SU-DHL-6 (cell line): ENCODE measurements at regions not wholly inside any gene's neighbourhood (a gene's known extent, or its start where the extent isn't known, plus 50 kb on each side); places are given as distances from the start of the nearest gene placed in this dataset.

Experiments used
- H2AFZ ChIP-seq: fragments of 200-600 bp; sonication (generic); 2 replicates; pipeline ENCODE4 v1.6.1; 2014; ENCODE audit warnings: low read depth, mild to moderate bottlenecking, moderate library complexity, mixed read lengths, antibody characterized with exemption, low read length; ENCODE audit not compliant: severe bottlenecking
- H3F3A ChIP-seq: fragments of 200-600 bp; shearing (Covaris generic); 2 replicates; pipeline ENCODE4 v1.6.0; 2016; ENCODE audit warnings: antibody characterized with exemption, mild to moderate bottlenecking; ENCODE audit not compliant: insufficient read depth
- H3K27ac ChIP-seq: fragments of 200-600 bp; sonication (generic); 2 replicates; pipeline ENCODE4 v1.5.1; 2016; ENCODE audit warnings: low read depth, mild to moderate bottlenecking, low read length, moderate library complexity, mixed read lengths
- H3K27me3 ChIP-seq: fragments of 200-600 bp; sonication (generic), shearing (Covaris generic); 2 replicates; pipeline ENCODE4 v1.6.0; 2014; ENCODE audit warnings: mild to moderate bottlenecking, low read length
- H3K36me3 ChIP-seq: fragments of 200-600 bp; sonication (generic); 2 replicates; pipeline ENCODE4 v1.6.1; 2014; ENCODE audit warnings: mild to moderate bottlenecking, low read length, mixed read lengths
- H3K4me2 ChIP-seq: fragments of 300-600, 200-600 bp; shearing (Covaris generic), sonication (generic); 2 replicates; pipeline ENCODE4 v1.6.0; 2014; ENCODE audit warnings: low read length, low read depth, mild to moderate bottlenecking; ENCODE audit not compliant: poor library complexity, severe bottlenecking
- H3K4me3 ChIP-seq: fragments of 200-600 bp; sonication (generic); 2 replicates; pipeline ENCODE4 v1.5.1; 2014; ENCODE audit warnings: antibody characterized with exemption, low read length, mild to moderate bottlenecking, mixed read lengths; ENCODE audit not compliant: insufficient read depth, poor library complexity, severe bottlenecking
- H3K79me2 ChIP-seq: fragments of 200-600 bp; sonication (generic); 2 replicates; pipeline ENCODE4 v1.6.1; 2014; ENCODE audit warnings: mild to moderate bottlenecking, low read length, moderate library complexity; ENCODE audit not compliant: insufficient read depth
- H3K9ac ChIP-seq: fragments of 200-600 bp; sonication (generic); 2 replicates; pipeline ENCODE4 v1.7.0; 2014; ENCODE audit warnings: mild to moderate bottlenecking, low read length
- H3K9me2 ChIP-seq: fragments of 200-600 bp; sonication (generic); replicated peaks from 2 replicates; pipeline ENCODE4 v1.6.1; 2014; ENCODE audit warnings: low read length; ENCODE audit not compliant: insufficient read depth
- H3K9me3 ChIP-seq: fragments of 200-600 bp; sonication (generic); 2 replicates; pipeline ENCODE4 v1.6.1; 2014; ENCODE audit warnings: low read length, mixed read lengths; ENCODE audit not compliant: insufficient read depth
- H4K20me1 ChIP-seq: fragments of 200-600 bp; sonication (generic); 2 replicates; pipeline ENCODE4 v1.6.1; 2014; ENCODE audit warnings: low read depth, mild to moderate bottlenecking, antibody characterized with exemption, low read length, moderate library complexity, mixed read lengths
- EZH2phosphoT487 ChIP-seq: fragments of 200-600 bp; sonication (generic), shearing (Covaris generic); conservative IDR thresholded peaks from 2 replicates; pipeline ENCODE4 v1.6.1; 2018; ENCODE audit warnings: mild to moderate bottlenecking, antibody characterized with exemption, low read length, moderate library complexity, mixed read lengths
- TF ChIP-seq, protein P1 (sequence below): fragments of 200-600 bp; sonication (generic); IDR thresholded peaks from one replicate; pipeline ENCODE4 v1.5.1; 2017; ENCODE audit warnings: antibody characterized with exemption, mild to moderate bottlenecking, low read length, moderate library complexity; ENCODE audit not compliant: insufficient read depth, poor library complexity, severe bottlenecking

DNA sequence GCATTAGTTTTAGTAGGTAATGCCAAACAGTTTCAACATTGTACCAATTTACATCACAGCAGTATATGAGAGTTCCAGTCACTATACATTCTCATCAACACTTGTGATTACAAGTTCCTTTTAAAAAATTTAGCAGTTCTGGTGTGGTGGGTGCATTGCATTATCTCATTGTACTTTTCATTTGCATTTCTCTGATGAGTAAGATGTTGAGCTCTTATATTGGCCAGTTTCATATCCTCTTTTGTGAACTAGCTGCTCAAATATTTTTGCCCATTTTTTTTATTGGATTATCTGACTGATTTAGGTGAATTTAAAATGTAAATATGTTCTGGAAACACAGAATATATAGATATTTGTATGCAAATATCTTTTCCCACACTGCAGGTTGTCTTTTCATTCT lies 160.9 kb upstream of the NR3C1 start:
- Histone ChIP-seq H3K4me2 (peak overlapping the region; percentile 63), H3K27ac (peak overlapping the region; percentile 59), H3K9me2 (no peaks in the 10 kb centered on the region), H4K20me1 (no peaks in the 10 kb centered on the region), H3K36me3 (no peaks in the 10 kb centered on the region), H3K9ac (no peak overlapping the region), H3K27me3 (no peaks in the 10 kb centered on the region), H3K9me3 (no peaks in the 10 kb centered on the region), H3K79me2 (no peaks in the 10 kb centered on the region), H3K4me3 (peak overlapping the region; percentile 9), H3F3A (no peaks in the 10 kb centered on the region), H2AFZ (peak overlapping the region; percentile 44)
- TF ChIP-seq, protein P1, sequence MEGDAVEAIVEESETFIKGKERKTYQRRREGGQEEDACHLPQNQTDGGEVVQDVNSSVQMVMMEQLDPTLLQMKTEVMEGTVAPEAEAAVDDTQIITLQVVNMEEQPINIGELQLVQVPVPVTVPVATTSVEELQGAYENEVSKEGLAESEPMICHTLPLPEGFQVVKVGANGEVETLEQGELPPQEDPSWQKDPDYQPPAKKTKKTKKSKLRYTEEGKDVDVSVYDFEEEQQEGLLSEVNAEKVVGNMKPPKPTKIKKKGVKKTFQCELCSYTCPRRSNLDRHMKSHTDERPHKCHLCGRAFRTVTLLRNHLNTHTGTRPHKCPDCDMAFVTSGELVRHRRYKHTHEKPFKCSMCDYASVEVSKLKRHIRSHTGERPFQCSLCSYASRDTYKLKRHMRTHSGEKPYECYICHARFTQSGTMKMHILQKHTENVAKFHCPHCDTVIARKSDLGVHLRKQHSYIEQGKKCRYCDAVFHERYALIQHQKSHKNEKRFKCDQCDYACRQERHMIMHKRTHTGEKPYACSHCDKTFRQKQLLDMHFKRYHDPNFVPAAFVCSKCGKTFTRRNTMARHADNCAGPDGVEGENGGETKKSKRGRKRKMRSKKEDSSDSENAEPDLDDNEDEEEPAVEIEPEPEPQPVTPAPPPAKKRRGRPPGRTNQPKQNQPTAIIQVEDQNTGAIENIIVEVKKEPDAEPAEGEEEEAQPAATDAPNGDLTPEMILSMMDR, result no peak
- no peak for TF ChIP-seq EZH2phosphoT487

GRCh38 chr5:143562935-143563334 lies 159.4 kb upstream of the NR3C1 start:
- Histone ChIP-seq H3K27me3 (no peaks in the 10 kb centered on the region), H3K9me3 (no peaks in the 10 kb centered on the region), H3K4me3 (no peak overlapping the region), H3K4me2 (no peak overlapping the region), H3K79me2 (no peaks in the 10 kb centered on the region), H3K9ac (no peak overlapping the region), H3F3A (no peaks in the 10 kb centered on the region), H3K36me3 (no peaks in the 10 kb centered on the region), H2AFZ (no peak overlapping the region), H4K20me1 (no peaks in the 10 kb centered on the region), H3K9me2 (no peaks in the 10 kb centered on the region), H3K27ac (no peak overlapping the region)
- TF ChIP-seq, protein P1, result no peak
- no peak for TF ChIP-seq EZH2phosphoT487

GRCh38 chr5:143561219-143561618 lies 157.7 kb upstream of the NR3C1 start:
- Histone ChIP-seq H3K79me2 (no peaks in the 10 kb centered on the region), H3K27ac (no peak overlapping the region), H3K4me2 (no peak overlapping the region), H3K36me3 (0 out of 2 replicates have a peak, but pooled peaks cover 2% of the 10 kb centered on the region), H3K9me2 (no peaks in the 10 kb centered on the region), H3F3A (no peaks in the 10 kb centered on the region), H3K27me3 (no peaks in the 10 kb centered on the region), H4K20me1 (no peaks in the 10 kb centered on the region), H2AFZ (no peak overlapping the region), H3K4me3 (no peak overlapping the region), H3K9ac (no peak overlapping the region), H3K9me3 (no peaks in the 10 kb centered on the region)
- TF ChIP-seq EZH2phosphoT487, result no peak
- TF ChIP-seq, protein P1, result no peak
